Left lobe of liver (tissue), 2 donors: ENCODE measurements at regions not wholly inside any gene's neighbourhood (a gene's known extent, or its start where the extent isn't known, plus 50 kb on each side); places are given as distances from the start of the nearest gene placed in this dataset.
"Not testable (repeated sequence)": the region's sequence is repeated elsewhere in the genome, so short reads cannot be mapped to it uniquely, and the experiment has no call there.

Experiments used
- ATAC-seq: fragments of 200-7000 bp; cut with Tn5 transposase; one replicate; pipeline ENCODE4 v1.9.1; 2020; ENCODE audit warnings: mild to moderate bottlenecking, moderate library complexity
- DNase-seq: peaks from one replicate; pipeline ENCODE4 v3.0.0-alpha.2; 2020; ENCODE audit warnings: low spot score
- donor health status: DM: no; HTN: no; CAD: no; lungs with moderate emphysema.
- donor health status: DM: no; HTN: yes; CAD: no.

- no peak for ATAC-seq
- no peak for DNase-seq
These were observed 203.4 kb upstream of the DPP10 start for GRCh38 chr2:114238910-114239559.

DNA sequence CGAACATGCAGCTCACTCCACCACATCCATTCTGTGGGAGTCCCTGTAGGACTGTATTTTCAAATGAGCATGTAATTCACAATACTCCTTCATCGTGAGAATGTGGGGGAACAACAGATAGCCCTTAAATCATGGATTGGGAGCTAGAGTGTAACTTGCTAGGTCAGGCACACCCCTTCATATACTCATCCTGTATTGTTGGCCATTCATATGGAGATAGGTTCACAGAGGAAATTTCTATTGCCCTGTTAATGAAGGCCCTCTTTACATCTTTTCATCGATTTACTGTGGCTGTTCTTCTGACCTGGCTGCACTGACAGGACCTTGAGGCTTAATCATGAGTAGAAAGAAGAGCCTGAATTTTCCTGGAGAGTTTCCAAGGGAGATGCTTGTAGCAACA is 193.8 kb upstream of the DPP10 start:
- DNase-seq (no peak), ATAC-seq (no peak)

DNA sequence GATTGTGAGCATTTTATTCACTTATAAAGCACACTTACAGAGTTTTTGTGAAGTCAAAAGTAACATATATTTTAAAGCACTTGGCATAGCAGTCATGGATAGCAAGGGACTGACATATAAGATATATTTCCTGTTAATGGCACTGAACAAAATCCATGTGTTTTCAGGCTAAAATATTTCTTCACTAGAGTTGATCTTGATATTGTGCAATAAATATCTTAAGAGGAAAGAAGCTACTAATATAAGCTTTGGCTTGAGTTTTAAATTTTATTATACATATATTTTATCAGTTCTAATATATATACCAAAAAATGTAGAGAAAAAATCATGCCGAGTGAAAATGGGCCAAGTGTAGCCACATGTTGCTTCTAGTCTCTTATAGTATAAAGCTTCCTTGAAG is 189.7 kb upstream of the DPP10 start:
- DNase-seq (no peak), ATAC-seq (no peak)

GRCh38 chr2:114254875-114255274 is 187.6 kb upstream of the DPP10 start:
- ATAC-seq, result no peak

DNA sequence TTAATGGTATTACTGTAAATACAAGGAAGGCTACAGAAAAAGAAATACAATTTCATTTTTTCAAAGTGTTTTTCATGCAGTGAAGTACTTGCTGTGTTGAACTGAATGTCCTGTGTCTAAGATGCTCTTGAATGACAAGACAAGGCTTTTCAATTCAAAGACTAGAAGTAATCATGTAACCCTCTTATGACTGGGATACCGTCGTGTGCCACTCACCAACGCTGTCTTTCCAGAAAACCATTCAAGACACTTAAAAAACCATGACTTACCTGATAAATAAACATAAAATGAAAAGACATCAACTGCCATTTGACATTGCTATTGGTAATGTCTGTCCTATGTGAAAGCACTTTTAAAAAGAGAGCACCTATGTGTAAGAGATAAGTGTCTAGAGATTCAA is 183.1 kb upstream of the DPP10 start:
- ATAC-seq (no peak), DNase-seq (no peak)

More at GRCh38 chr2:114254875-114255274, 187.6 kb upstream of the DPP10 start:
- DNase-seq, result no peak

DNA sequence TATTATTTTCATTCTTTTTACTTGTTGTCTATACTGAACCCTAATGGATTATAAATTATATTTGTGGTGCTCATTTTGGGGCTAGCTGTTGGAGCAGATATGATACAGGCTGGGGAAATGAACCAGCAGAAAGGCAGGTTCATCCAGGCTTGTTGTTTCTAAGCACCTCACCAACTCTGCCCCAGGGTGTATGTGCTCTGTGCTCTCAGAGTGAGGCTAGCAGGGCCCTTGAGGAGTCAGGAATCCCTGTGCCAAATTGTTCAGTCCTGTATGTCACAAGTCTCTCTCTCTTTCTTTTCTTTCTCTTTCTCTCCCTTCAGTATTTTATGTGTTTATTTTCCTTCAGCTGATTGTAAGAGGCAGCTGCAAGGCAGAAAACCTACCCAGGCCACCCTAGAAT is 181.1 kb upstream of the DPP10 start:
- DNase-seq (no peak), ATAC-seq (no peak)

GRCh38 chr2:114265261-114265660 is 177.2 kb upstream of the DPP10 start:
- DNase-seq, result no peak
- ATAC-seq, result no peak

DNA sequence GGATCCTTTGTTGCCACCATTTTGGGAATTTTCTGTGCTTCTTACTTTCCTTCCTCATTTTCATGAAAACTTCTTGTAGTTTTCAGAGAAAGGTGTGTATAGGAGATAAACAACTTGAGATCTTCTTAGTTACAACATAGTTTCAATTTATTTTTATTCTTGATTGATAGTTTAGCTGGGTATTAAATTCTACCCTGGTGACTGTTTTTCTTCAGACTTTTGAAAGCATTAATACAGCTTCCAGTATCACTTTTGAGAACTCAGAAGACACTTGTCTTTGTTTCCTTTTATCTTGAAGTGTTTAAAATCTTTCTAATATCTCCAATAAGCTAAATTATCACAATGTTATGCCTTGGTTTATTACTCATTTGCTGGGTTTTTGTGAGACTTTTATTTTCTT is 167.5 kb upstream of the DPP10 start:
- ATAC-seq (no peak), DNase-seq (no peak)

- ATAC-seq (no peak), DNase-seq (no peak)
These were observed 161.3 kb upstream of the DPP10 start for GRCh38 chr2:114281188-114281587.

DNA sequence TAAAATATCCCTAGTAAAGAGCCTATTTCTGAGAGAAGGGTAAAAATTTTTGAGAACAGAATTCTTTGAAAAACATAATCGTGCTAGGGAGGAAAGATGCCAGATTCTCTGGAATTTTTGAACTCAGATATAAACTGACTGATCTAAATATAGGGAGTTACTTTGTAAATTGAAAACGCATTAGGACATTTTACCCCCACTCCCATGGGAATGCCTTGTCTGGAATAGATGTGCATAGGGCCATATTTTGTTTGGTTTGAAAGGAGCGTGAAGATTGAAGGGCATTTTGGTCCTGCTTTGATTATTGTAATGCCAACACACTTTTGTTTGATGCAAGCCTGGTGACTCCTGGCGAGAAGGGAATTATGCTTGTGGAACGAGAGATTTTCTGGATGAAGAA is 158.7 kb upstream of the DPP10 start:
- no peak for DNase-seq
- ATAC-seq, result no peak

DNA sequence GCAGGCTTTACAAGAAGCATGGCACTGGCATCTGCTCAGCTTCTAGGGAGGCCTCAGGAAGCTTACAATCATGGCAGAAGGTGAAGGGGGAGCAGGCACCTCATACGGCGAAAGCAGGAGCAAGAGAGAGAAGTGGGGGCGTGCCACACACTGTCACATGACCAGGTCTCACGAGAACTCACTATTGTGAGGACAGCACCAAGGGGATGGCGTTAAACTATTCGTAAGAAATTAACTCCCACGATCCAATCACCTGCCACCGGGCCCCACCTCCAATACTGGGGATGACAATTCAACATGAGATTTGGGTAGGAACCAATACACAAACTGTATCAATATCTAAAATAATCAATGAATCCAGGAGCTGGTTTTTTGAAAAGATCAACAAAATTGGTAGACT is 156.0 kb upstream of the DPP10 start:
- ATAC-seq (no peak), DNase-seq (no peak)

GRCh38 chr2:114293355-114293754 is 149.1 kb upstream of the DPP10 start:
- DNase-seq, result no peak
- ATAC-seq, result no peak

GRCh38 chr2:114294741-114295140 is 147.7 kb upstream of the DPP10 start:
- ATAC-seq (no peak), DNase-seq (no peak)

GRCh38 chr2:114300351-114300750 is 142.1 kb upstream of the DPP10 start:
- ATAC-seq, DNase-seq: not testable (repeated sequence)

- ATAC-seq (no peak), DNase-seq (no peak)
These were observed 125.7 kb upstream of the DPP10 start for GRCh38 chr2:114316532-114317300.

GRCh38 chr2:114330594-114330993 is 111.8 kb upstream of the DPP10 start:
- ATAC-seq (no peak), DNase-seq (no peak)

DNA sequence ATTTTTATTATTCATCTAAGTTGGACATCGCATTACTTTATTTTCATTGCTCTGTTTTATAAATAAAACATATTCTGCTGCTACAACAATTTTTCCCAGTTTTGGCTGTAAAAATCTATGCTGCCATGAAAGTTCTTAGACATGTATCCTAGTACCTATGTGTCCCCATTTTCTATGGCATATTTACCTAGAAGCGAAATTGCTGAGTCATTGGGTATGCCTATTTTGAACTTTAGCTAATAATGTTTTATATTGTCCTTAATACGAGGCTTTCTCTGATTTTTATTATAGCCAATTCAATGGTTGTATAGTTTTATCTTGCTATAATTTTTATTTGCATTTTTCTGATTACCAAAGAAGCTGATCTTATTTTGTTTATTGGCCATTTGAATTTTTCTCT is 110.5 kb upstream of the DPP10 start:
- no peak for ATAC-seq
- no peak for DNase-seq

DNA sequence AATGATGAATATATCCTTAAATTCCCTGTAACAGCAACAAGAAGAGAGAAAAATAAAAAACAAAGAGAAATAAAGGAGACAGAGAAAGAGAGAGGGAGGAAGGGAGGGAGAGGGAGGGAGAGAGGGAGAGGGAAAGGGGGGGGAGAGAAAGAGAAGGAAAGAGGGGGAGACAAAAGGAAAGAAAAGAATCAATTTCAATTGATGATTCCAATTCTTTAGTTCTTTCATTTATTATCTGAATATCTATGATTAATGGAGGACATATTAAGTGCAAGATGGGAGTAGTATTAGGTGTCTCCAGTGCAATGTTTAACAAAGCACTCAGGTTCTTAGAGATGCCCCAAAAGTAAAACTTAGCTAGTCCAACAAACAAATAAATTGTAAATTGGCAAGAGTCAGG is 97.2 kb upstream of the DPP10 start:
- DNase-seq, result no peak
- no peak for ATAC-seq

DNA sequence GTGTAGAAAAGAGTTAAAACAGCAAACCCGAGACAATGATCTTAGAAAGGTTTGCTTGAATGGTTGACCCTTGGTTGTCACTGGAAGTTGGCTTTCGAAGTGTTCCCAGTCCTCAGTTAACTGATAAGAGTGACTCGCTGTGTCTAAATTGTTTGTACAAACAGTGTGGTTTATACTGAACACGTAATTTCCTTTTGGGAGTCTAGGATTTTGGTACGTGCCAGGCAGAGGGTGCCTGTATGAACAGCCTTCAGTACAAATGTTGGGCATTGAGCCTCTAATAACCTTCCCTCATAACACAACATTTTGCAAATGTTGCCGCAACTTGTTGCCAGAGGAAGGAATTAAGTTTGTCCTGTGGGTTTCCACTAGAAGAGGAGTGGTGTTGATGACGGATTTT is 95.8 kb upstream of the DPP10 start:
- DNase-seq, result no peak
- ATAC-seq, result no peak

GRCh38 chr2:114350186-114350725 is 92.2 kb upstream of the DPP10 start:
- ATAC-seq (no peak), DNase-seq (no peak)

DNA sequence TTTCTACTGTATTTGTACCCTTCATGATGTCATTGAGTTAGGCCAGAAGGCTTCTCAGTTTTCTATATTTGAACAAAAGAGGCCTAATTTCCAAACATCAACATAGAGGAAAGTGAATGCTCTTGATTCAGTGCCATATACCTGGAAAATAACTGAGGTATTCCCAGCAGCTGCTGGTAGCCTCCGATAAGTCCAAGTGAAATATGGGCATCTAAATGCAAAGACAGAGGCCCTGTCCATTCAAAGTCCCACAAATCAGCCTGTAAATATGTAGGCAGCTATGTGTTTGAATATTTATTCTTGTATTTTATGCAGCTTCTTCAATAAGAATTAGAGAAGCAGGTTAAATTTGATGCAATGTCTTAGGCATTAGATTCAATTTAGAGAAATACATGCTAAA is 89.5 kb upstream of the DPP10 start:
- no peak for DNase-seq
- no peak for ATAC-seq

GRCh38 chr2:114354199-114354598 is 88.2 kb upstream of the DPP10 start:
- ATAC-seq (no peak), DNase-seq (no peak)

- ATAC-seq, result no peak
These were observed 73.7 kb upstream of the DPP10 start for GRCh38 chr2:114368705-114369104.

More at GRCh38 chr2:114368705-114369104, 73.7 kb upstream of the DPP10 start:
- no peak for DNase-seq
